ENCODE measurements at regions not wholly inside any gene's neighbourhood (a gene's known extent, or its start where the extent isn't known, plus 50 kb on each side); places are given as distances from the start of the nearest gene placed in this dataset.
A peak's percentile ranks its signal among the peaks of the same experiment; 100 is the strongest.

- TF ChIP-seq CTCF (IDR thresholded peaks at IDR 0.05; ENCODE audit: insufficient read depth, low read length, poor library complexity, severe bottlenecking): no peak
- DNase-seq (ENCODE audit: low read depth): peak; percentile 66
- Histone ChIP-seq H3K36me3 (ENCODE audit: control insufficient read depth, insufficient read depth, low read length) (no peaks in the 10 kb centered on the region), H3K27me3 (ENCODE audit: control insufficient read depth, insufficient read depth, low read length) (no peaks in the 10 kb centered on the region), H3K4me3 (ENCODE audit: low read depth, low read length) (no peak overlapping the region)
Observed at GRCh38 chr10:29949411-29950011, 109.9 kb downstream of the JCAD start.

DNA sequence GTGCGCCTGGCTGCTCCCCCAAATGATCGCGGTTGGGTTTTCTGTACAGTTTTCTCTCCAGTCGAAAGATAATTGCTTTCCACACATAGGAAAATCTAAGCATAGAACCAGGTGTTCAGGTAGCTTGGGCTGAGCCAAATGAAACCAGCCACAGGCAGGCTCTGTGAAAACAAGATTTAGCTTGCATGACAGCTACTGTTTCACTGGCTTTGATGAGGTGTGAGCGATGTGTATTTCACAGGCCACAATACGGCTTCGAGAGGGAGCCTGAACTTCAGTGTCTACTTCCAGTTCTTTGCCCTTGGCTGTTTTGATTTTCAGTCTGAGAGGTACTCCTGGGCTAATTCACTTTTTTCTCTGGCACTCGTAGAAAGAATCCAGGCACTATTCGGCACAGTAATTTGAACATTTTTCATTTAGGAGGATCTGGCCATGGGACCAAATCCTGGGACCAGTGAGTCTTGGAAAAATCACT, 110.5 kb downstream of the JCAD start:
- H3K27me3 ChIP-seq (ENCODE audit: control insufficient read depth, insufficient read depth, low read length): no peaks in the 10 kb centered on the region
- no peak overlapping the region for H3K4me3 ChIP-seq (ENCODE audit: low read depth, low read length)
- no peak for TF ChIP-seq CTCF (IDR thresholded peaks at IDR 0.05; ENCODE audit: insufficient read depth, low read length, poor library complexity, severe bottlenecking)
- no peak for DNase-seq (ENCODE audit: low read depth)
- no peaks in the 10 kb centered on the region for H3K36me3 ChIP-seq (ENCODE audit: control insufficient read depth, insufficient read depth, low read length)

DNA sequence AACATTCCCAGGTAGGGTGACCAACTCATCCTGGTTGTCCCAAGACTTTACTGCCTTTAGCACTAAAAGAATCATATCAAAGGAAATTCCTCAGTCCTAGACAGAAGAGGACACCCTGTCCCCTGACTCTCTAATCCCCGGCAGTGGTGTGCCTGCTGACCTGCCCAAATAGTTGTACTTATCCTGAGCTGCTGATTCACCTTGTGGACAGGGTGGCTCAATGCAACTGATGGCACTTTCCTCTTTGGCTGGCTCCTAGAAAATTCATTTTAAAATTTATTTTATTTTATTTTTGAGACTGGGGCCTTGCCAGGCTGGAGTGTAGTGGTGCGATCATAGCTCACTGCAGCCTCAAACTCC, 111.7 kb downstream of the JCAD start:
- TF ChIP-seq CTCF (IDR thresholded peaks at IDR 0.05; ENCODE audit: insufficient read depth, low read length, poor library complexity, severe bottlenecking): peak; percentile 18
- H3K36me3 ChIP-seq (ENCODE audit: control insufficient read depth, insufficient read depth, low read length): no peaks in the 10 kb centered on the region
- no peaks in the 10 kb centered on the region for H3K27me3 ChIP-seq (ENCODE audit: control insufficient read depth, insufficient read depth, low read length)
- no peak for DNase-seq (ENCODE audit: low read depth)
- no peak overlapping the region for H3K4me3 ChIP-seq (ENCODE audit: low read depth, low read length)

DNA sequence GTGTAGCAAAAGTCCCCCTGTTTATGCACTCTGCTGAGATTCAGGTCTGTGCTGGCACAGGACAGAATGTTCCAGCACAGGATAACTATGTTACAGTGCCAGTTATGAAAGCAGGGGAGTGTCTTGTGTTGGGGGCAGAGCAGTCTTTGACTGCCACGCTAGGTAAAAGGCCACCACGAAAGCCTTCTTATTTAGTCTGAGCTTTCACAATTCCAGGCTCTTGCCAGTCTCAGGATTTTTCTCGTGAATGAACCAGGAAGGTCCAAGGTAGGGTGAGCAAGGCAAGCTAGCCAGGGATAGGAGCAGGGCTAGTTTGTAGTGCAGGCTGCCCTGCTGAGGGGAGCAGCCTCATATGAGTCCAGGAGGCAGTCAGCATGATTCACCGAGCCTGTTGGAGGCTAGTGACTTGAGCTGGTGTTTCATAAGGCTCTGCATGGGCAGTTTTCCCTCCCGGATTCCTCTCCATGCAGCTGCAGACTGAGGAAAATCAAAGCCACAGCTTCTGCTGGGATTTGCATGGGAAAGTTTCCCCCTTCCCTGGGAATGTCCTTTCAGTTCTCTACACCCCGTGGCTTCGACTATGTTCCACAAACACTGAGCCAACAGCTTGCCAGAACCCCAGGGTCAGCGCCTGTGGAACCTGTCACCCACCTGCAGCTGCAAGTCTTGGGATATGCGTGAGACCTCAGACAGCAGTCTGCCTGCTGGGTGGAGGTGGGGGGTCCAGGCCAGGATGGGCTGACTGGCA, 112.3 kb downstream of the JCAD start:
- H3K27me3 ChIP-seq (ENCODE audit: control insufficient read depth, insufficient read depth, low read length): no peaks in the 10 kb centered on the region
- peak; percentile 97 for DNase-seq (ENCODE audit: low read depth)
- no peak for TF ChIP-seq CTCF (IDR thresholded peaks at IDR 0.05; ENCODE audit: insufficient read depth, low read length, poor library complexity, severe bottlenecking)
- H3K36me3 ChIP-seq (ENCODE audit: control insufficient read depth, insufficient read depth, low read length): no peaks in the 10 kb centered on the region
- H3K4me3 ChIP-seq (ENCODE audit: low read depth, low read length): no peak overlapping the region

GRCh38 chr10:29946614-29946952, 112.8 kb downstream of the JCAD start:
- Histone ChIP-seq H3K36me3 (ENCODE audit: control insufficient read depth, insufficient read depth, low read length) (no peaks in the 10 kb centered on the region), H3K27me3 (ENCODE audit: control insufficient read depth, insufficient read depth, low read length) (no peaks in the 10 kb centered on the region), H3K4me3 (ENCODE audit: low read depth, low read length) (no peak overlapping the region)
- no peak for DNase-seq (ENCODE audit: low read depth)
- TF ChIP-seq CTCF (IDR thresholded peaks at IDR 0.05; ENCODE audit: insufficient read depth, low read length, poor library complexity, severe bottlenecking): no peak

DNA sequence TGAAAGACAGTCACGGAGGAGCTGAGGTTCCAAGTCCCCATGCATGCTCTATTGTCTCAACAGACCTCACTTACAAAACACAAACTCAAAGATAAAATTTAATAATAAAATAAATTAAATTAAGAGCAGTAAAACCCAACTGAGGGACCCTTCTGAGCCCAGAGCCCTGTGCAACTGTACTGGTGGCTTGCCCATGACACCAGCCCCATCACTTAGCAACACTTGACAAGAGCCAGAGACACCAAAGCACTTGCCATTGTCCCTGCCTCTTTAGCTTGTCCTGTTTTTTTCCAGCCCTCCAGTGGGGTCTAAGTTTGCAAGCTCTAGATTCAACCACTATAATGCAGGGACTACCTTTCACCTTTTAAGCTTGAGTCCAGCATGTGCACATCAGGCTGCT, 117.9 kb downstream of the JCAD start:
- TF ChIP-seq CTCF (IDR thresholded peaks at IDR 0.05; ENCODE audit: insufficient read depth, low read length, poor library complexity, severe bottlenecking): no peak
- H3K4me3 ChIP-seq (ENCODE audit: low read depth, low read length): no peak overlapping the region
- H3K36me3 ChIP-seq (ENCODE audit: control insufficient read depth, insufficient read depth, low read length): no peaks in the 10 kb centered on the region
- H3K27me3 ChIP-seq (ENCODE audit: control insufficient read depth, insufficient read depth, low read length): no peaks in the 10 kb centered on the region
- no peak for DNase-seq (ENCODE audit: low read depth)

Data from kidney epithelial cell (primary cell).